ENCODE measurements at regions not wholly inside any gene's neighbourhood (a gene's known extent, or its start where the extent isn't known, plus 50 kb on each side); places are given as distances from the start of the nearest gene placed in this dataset.
"Not testable (repeated sequence)": the region's sequence is repeated elsewhere in the genome, so short reads cannot be mapped to it uniquely, and the experiment has no call there.

DNA sequence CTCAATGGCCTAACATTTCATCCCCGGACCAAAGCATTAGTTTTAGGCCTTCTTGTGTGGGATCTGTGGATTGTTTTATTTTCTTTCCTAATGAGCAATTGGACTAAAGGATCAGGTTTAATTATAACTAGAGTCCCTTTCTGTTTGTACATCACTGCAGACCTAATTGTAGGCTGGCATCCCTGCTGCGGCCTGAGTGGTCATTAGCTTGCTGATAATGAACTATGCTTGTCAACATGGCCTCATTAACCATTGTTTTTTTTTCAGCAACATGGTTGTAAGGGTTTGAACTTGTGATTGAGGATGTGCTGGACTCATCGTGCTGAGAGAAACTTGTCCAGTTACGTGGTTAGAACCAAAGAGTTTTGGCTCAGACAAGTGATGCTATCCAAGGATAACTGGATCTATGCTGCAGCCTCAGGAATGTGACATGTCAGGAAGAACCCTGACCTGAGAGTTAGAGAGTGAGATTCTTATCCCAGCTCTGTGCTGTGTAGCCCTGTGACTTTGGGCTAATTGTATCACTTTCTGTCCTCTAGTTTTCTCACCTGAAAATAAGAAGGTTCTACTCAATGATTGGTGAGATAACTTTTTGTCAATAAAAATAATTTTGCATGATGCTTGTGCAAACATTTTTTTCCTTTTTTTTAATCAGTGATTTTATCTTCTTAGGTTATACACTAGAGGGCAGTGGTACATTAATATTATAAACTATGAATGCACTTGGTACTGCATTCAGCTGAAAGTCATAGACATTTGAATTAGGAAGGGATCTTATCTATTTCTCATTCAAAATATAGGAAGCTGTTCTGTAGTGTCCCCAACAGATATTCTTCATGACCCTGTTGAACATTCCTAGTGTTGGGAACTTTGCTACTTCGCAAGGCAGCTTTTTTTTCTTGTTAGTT, 140.9 kb downstream of the RNF144B start:
- DNase-seq, result no peak

DNA sequence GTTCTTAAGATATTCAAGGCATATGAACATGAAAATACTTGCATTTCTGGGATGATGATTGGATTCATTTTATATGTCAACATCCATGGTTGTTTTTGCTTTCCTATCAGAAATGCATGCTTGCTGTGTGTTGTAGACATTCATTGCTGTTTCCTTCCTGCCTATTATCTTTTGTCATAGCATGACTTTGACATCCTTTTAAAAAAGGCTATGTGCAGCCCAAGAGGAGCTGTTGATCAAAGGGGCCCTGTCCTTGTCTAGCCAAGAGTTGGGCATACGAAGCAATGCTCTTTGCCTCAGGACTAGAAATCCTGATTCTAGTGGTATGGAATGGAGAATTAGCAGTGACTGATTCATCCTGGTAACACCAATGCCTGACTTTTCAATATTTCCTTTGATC, 143.1 kb downstream of the RNF144B start:
- DNase-seq, result no peak

- DNase-seq, result no peak
Measured at GRCh38 chr6:18532139-18532538, 145.0 kb downstream of the RNF144B start.

DNA sequence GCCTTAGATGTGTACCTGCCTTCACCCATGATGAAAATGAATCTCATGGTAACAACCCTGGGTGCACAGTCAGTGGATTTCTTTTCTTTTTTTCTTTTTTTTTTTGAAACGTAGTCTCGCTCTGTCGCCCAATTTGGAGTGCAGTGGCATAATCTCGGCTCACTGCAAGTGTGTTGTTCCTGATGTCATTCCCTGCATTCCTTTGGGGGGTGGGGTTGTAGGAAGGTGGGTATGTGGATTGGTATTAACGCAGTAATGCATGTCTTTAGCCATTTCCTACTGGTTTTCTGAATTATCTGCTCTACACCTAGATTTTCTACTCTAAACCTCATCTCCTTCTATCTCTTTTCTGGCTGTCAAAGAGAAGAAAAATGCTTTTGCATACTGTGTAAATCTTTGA, 146.6 kb downstream of the RNF144B start:
- DNase-seq, result no peak

DNA sequence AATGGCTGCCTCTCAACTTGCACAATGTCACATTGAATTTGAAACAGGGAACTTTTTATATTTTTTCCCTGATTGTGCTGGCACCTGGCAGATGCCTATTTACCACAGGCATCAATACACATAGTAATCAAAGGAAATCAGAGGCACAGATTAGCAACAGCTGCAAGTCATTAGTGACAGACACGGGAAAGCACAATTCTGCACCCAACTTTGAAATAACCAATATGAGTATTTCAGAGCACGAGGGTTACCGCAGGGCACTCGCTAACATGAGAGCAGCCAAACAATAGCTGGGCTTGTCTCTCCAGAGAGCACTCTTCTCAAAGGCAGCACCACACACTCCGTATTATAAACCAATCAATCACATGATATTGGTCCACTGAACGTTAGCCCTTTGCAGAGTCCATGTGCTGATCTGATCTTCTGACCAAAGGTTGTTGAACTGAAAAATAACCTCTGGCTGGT, 149.5 kb downstream of the RNF144B start:
- DNase-seq, result no peak

GRCh38 chr6:18538315-18538714, 151.2 kb downstream of the RNF144B start:
- no peak for DNase-seq

GRCh38 chr6:18543051-18543450, 155.9 kb downstream of the RNF144B start:
- no peak for DNase-seq

DNA sequence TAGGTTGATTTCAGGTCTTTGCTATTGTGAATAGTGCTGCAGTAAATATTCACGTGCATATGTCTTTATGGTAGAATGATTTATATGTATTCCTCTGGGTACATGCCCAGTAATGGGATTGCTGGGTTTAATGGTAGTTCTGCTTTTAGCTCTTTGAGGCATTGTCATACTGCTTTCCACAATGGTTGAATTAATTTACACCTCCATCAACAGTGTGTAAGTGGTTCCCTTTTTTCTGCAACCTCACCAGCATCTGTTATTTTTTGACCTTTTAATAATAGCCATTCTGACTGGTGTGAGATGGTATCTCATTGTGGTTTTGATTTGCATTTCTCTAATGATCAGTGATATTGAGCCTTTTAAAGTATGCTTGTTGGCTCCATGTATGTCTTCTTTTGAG, 158.0 kb downstream of the RNF144B start:
- DNase-seq, result not testable (repeated sequence)

DNA sequence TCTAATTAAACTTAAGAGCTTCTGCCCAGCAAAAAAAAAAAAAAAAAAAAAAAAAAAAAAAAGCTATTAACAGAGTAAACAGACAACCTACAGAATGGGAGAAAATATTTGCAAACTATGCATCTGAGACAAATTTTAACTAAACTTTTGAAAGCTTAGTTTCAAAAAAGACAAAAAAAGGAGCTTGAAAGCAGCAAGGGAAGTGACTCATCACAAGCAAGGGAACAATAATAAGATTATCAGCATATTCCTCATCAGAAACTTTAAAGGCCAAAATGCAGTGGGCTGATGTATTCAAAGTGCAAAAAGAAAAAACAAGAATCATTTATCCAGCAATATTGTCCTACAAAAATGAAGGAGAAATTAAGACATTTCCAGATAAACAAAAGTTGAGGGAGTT, 158.6 kb downstream of the RNF144B start:
- DNase-seq, result no peak

DNA sequence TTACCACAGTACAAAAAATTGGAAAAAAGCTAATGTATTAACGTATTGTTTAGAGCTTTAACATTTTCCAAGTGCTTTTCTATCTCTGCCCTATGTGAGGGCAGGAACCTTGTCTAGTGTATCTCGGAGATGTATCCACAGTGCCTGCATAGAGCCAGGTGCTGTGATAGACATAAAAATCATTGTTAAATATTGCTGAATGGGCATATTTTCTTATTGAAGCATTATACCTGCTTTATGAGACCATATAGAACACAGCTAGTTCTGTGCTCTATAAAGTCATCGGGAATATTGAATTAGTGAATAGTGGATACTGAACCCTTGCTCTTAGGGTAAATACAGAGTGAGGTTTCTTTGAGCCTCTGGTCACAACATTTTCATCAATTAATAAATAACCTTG, 163.0 kb downstream of the RNF144B start:
- no peak for DNase-seq

DNA sequence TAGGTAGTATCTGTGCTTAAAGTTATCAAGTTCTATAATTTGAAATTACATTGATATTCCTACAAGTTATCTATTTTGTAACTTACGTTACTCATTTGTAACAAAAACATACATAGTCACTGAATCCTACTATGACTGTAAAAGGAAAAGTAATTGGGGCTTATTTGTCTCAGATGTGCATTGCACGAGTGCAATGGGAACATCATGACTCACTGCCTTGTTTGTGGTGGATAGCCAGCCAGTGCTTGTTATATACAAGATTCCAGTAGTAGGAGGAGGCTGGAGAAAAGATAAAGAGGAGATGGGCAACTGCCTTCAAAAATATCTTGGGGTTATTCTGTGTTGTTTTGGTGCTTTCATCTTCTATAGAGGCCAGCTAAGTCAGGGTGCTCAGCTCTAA, 164.1 kb downstream of the RNF144B start:
- no peak for DNase-seq

- no peak for DNase-seq
Measured at GRCh38 chr6:18555750-18556149, 168.6 kb downstream of the RNF144B start.

- no peak for DNase-seq
Measured at GRCh38 chr6:18561037-18561750, 174.0 kb downstream of the RNF144B start.

DNA sequence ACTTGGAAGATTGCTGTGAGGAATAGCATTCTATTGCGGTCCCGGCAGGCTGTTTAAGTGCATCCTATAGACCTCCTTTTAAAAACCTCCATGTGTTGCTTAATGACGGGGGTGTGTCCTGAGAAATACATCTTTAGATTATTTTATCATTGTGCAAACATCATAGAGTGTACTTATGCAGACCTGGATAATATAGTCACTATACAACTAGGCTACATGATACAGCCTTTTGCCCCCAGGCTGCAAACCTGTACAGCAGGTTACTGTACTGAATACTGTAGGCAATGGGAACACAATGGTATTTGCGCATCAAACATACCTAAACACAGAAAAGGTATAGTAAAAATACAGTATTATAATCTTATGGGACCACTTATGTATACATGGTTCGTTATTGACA, 175.6 kb downstream of the RNF144B start:
- DNase-seq, result no peak

GRCh38 chr6:18564775-18565174, 177.6 kb downstream of the RNF144B start:
- DNase-seq, result no peak

GRCh38 chr6:18565231-18565630, 178.1 kb downstream of the RNF144B start:
- DNase-seq, result no peak

DNA sequence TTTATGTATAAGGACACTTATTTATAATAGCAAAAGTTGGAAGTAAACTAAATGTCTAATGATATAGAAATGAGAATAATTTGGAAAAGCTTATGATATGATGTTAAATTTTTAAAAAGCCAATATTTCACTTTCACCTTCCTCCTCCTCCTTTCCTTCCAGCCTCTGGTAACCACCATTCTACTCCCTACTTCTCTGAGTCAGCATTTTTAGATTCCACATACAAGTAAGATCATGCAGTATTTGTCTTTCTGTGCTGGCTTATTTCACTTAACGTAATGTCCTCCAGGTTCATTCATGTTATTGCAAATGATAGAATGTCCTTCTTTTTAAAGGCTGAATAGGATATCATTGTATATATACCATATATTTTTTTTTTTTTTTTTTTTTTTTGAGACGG, 180.2 kb downstream of the RNF144B start:
- DNase-seq, result no peak

GRCh38 chr6:18577491-18577890, 190.3 kb downstream of the RNF144B start:
- no peak for DNase-seq

DNA sequence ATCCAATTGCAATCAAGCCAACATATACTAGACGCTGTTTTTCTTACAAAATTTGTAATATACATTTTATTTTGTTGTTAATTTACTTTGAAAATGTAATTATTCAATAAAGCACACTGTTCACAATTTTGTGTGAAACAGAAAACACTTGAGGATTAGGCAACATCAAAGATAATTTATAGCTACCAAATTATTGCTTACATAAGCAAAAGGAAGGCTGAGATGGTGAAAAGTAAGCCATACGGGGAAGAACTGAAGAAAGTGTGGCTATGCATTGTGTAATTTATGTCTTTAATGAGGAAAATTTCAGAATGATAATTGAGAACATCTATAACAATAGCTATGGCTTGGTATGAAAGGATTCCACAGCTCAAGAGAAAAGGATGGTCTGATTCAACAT, 192.0 kb downstream of the RNF144B start:
- no peak for DNase-seq

GRCh38 chr6:18579869-18580268, 192.7 kb downstream of the RNF144B start:
- DNase-seq, result no peak

GRCh38 chr6:18584372-18584771, 197.2 kb downstream of the RNF144B start:
- no peak for DNase-seq

- no peak for DNase-seq
Measured at GRCh38 chr6:18585032-18585573, 198.0 kb downstream of the RNF144B start.

DNA sequence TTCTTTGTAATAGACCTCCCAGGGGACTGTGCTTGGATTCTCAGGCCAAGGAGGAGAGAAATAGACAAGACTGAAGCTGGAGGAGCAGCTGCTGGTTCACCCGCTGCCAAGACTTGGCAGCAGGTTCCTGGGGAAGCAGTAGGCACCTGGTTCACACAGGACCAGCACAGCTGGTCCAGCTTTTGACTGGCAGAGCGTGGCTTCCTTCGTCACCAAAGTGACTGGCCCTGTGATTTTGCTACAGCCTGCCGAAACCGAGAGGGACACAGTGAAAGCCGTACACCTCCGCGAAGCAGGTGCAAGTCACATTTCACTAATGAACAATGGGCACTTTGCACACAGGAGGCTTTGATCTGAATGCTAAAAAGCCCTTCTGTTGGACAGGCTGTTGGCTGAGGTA, 199.0 kb downstream of the RNF144B start:
- DNase-seq, result no peak

Data from activated gamma-delta T cell treated with Interleukin-2 at 50 U/mL for 16 hours (primary cell).